ENCODE measurements at regions not wholly inside any gene's neighbourhood (a gene's known extent, or its start where the extent isn't known, plus 50 kb on each side); places are given as distances from the start of the nearest gene placed in this dataset.

DNA sequence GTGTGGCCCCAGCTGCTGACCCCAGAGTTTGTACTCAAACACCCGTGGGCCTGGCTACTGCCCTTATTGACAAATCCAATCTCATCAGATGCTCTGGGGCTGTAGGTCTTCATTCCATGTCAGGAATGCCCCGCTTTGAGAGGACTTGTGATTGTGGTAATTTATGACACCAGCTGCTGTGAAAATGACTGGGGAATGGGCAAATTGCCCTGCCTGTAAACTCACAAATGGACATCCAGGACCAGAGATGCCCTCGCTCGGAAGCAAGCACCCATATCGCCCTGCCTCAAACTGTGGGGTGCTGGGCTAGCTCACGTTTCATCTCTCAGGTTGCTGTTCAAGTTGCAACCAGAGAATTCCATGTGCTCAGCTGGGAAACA, 225.9 kb upstream of the MAP3K1 start:
- no peak for TF ChIP-seq EZH2 (IDR thresholded peaks at IDR 0.05; ENCODE audit: low read length, missing control alignments)
- TF ChIP-seq, protein P1, sequence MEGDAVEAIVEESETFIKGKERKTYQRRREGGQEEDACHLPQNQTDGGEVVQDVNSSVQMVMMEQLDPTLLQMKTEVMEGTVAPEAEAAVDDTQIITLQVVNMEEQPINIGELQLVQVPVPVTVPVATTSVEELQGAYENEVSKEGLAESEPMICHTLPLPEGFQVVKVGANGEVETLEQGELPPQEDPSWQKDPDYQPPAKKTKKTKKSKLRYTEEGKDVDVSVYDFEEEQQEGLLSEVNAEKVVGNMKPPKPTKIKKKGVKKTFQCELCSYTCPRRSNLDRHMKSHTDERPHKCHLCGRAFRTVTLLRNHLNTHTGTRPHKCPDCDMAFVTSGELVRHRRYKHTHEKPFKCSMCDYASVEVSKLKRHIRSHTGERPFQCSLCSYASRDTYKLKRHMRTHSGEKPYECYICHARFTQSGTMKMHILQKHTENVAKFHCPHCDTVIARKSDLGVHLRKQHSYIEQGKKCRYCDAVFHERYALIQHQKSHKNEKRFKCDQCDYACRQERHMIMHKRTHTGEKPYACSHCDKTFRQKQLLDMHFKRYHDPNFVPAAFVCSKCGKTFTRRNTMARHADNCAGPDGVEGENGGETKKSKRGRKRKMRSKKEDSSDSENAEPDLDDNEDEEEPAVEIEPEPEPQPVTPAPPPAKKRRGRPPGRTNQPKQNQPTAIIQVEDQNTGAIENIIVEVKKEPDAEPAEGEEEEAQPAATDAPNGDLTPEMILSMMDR (conservative IDR thresholded peaks at IDR 0.05 in 1 of 2, IDR thresholded peaks at IDR 0.05 in 1 of 2; ENCODE audit: low read depth in 1 of 2, low read length in 2 of 2) = no peak

All from fibroblast of lung (primary cell).